NCI-H146 treated with DMSO at 0.1 percent for 48 hours (cell line): ENCODE measurements at regions not wholly inside any gene's neighbourhood (a gene's known extent, or its start where the extent isn't known, plus 50 kb on each side); places are given as distances from the start of the nearest gene placed in this dataset.
"Not testable (repeated sequence)": the region's sequence is repeated elsewhere in the genome, so short reads cannot be mapped to it uniquely, and the experiment has no call there.

ENCODE experiments used
- DNase-seq: peaks from one replicate; lab custom pipeline; 2025; ENCODE audit not compliant: unreplicated experiment; lab: John Stamatoyannopoulos, UW

GRCh38 chr12:88855301-88855700 is 275.0 kb upstream of the KITLG start:
- no peak for DNase-seq

- DNase-seq, result no peak
Measured at GRCh38 chr12:88854260-88854659, 274.0 kb upstream of the KITLG start.

DNA sequence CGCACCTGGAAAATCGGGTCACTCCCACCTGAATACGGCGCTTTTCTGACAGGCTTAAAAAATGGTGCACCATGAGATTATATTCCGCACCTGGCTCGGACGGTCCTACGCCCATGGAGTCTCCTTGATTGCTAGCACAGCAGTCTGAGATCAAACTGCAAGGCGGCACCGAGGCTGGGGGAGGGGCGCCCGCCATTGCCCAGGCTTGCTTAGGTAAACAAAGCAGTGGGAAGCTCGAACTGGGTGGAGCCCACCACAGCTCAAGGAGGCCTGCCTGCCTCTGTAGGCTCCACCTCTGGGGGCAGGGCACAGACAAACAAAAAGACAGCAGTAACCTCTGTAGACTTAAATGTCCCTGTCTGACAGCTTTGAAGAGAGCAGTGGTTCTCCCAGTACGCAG is 267.0 kb upstream of the KITLG start:
- not testable (repeated sequence) for DNase-seq

GRCh38 chr12:88844426-88844825 is 264.2 kb upstream of the KITLG start:
- DNase-seq, result no peak

DNA sequence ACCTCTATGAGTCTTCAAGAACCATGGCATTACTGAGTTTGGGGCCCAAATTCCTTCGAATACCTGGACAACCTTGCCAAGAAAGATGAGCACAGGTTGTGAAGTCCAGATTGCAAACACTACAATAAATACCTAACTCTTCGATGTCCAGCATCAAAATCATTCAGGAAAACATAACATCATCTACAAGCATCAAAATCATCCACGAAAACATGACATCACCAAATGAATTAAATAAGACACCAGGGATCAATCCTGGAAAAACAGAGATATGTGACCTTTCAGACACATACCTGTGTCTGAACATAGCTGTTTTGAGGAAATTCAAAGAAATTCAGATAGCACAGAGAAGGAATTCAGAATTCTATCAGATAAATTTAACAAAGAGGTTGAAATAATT is 262.0 kb upstream of the KITLG start:
- DNase-seq, result no peak

DNA sequence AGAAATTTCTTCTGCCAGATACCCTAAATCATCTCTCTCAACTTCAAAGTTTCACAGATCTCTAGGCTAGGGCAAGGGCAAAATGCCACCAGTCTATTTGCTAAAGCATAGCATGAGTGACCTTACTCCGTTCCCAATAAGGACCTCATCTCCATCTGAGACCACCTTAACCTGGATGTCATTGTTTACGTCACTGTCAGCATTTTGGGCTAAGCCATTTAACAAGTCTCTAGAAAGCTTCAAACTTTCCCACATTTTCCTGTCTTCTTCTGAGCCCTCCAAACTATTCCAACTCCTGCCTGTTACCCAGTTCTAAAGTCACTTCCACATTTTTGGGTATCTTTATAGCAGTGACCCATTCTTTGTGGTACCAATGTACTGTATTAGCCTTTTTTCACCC is 259.2 kb upstream of the KITLG start:
- no peak for DNase-seq

- DNase-seq, result no peak
Measured at GRCh38 chr12:88836156-88836555, 255.9 kb upstream of the KITLG start.

DNA sequence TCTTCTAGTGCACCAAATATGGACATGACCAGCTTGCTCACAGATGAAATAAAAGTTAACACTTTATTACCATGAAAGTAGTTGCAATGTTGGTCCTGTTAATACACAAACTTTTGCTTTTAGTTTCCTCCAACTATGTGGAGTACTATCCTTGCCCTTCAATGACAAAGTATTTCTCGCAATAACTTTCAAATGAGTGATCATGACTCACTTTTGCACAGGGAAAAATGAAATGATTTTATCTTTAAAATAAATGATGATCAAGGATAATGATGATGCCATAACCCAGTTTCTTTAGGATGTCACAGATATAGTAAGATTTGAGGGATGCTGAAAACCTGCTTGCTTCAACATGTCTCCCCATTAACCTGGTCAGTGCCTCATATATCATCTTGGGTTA is 254.0 kb upstream of the KITLG start:
- no peak for DNase-seq

DNA sequence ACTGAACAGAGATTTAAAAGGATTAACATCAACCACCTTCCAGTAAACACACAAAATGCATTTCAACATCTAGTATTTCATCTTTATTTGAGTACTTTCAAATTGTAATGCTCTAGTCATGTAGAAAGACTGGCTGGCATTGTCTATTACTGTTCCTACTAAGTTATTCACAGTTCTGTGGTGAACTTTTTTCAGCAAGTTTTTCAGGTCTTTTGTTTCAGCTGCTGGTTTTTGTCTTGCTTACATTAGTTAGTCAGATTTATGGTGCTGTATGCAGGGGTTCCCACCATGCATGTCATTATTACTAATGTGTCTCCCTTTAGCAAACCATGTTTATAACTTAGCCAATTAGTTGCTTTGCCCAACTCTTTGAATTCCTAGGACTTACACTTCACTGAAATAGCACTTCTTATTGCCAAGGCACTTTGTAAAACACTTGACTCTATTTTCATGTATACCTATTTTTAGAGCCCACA is 253.4 kb upstream of the KITLG start:
- DNase-seq, result no peak

GRCh38 chr12:88828537-88828936 is 248.3 kb upstream of the KITLG start:
- DNase-seq, result not testable (repeated sequence)

GRCh38 chr12:88820012-88820411 is 239.7 kb upstream of the KITLG start:
- no peak for DNase-seq

GRCh38 chr12:88816201-88816600 is 235.9 kb upstream of the KITLG start:
- DNase-seq, result no peak

DNA sequence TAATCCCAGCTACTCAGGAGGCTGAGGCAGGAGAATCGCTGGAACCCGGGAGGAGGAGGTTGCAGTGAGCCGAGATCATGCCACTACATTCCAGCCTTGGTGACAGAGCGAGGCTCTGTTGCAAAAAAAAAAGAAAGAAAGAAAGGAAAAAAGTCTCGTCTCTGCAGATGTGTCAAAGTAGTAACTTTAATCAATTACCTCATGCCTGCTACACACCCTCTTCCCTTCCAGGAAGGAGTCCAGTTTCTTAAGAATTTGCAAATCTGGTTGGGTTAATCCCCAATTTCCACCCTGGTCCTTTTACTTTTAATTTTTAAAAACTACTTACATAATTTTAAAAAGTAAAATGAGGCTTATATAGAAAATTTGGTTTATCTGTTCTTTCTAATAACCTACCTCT is 234.5 kb upstream of the KITLG start:
- no peak for DNase-seq

DNA sequence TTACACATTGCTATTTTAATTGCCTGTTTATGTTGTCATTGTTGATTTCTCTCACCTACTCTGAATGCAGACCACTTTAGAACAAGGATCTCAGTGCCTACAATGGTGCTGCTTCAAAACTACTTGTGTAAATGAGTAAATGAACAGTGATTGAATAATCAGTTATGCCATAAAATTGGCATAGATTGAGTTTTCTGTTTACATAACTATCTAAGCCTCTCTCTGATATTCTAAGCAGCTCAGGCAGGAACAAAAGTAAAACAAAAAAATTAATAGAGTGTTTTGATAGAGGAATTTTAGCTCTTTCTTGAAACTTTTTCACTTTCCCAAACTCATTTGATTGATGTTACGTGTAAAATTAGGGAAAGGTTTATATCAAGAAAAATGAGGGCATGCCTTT is 232.3 kb upstream of the KITLG start:
- no peak for DNase-seq

DNA sequence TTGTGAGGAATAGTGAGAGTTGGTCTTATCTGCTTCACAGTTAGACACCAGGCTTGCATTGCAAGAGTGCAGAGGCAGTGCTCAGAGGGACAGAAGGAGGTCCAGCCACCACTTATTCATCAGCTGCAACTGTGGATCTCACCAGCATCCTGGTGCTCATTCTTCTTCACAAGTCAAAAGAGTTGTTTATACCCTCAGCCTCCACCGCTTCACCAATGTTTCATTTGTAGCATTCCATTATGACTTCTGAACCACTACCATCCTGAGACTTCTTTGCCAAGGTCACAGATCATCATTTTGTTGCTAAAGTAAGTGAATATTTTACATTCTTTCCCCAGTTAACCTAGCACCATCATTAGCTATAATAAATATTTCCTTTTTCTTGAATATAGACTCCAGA is 230.5 kb upstream of the KITLG start:
- no peak for DNase-seq

GRCh38 chr12:88809841-88810240 is 229.6 kb upstream of the KITLG start:
- DNase-seq, result not testable (repeated sequence)

- DNase-seq, result no peak
Measured at GRCh38 chr12:88805692-88806091, 225.4 kb upstream of the KITLG start.

GRCh38 chr12:88805286-88805685 is 225.0 kb upstream of the KITLG start:
- no peak for DNase-seq

DNA sequence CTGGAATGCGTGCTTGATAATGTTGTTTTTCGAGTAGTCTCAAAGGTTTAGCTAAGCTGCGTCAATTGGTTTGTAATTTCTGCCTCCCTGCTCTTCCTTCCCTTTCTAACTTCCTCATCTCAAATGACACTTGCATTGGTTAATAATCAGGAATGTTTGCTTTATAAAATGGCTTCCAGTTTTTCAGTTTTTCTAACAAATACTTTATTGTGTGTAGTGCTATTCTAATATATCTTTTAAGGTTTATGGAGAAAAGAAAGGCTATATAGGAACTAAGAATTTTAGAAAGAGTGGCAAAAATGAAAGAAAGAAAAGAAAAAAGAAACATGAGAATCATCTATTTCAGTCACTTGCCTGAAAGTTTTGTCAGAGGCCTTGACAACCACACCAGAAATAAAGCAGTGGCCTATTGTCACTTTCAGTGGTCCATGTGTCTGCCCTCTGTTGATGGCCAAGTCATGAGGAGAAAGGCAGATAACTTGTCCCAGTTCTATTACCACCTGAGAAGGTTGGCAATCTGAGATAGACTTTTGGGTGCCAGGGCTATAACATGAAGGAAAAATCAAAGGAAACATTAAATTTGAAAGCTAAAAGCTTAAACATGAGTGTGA is 221.9 kb upstream of the KITLG start:
- no peak for DNase-seq

DNA sequence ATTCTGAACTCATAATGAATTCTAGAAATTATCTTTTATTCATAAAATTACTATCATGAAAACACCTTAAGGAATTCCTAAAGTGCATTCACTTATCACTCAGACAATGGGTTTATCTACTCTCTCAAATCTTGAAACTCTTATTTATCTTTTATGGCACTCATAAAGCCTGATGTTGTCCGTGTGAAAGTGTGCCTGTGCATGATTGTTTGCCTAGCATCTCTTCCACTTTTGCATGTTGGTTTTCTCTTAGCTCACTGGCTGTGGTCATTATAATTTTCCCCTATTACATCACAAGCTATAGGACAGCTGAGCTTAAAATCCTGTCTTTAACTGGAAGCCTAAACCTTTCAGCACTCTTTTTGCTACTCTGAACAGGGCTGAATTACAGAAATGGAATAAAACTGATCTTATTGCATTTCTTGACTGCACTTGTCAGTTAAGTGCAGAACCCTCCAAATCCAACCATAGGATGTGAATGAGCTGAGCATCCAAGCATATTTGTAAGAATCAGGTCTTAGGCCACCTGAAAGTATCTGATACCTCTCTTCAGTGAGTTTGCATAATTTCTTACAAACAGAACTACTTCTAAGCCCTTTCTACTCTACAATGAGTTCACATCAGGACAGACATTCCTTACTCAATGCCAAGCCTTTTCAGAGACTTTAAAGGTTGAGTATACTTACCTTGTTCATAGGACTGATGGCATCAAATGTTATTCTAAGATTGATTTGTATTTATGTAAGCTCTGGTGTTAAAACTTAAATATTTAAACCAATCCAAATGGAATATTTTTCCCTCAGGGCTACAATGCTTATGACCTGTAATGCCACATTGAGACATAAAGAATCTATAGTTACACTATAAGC is 221.2 kb upstream of the KITLG start:
- no peak for DNase-seq

DNA sequence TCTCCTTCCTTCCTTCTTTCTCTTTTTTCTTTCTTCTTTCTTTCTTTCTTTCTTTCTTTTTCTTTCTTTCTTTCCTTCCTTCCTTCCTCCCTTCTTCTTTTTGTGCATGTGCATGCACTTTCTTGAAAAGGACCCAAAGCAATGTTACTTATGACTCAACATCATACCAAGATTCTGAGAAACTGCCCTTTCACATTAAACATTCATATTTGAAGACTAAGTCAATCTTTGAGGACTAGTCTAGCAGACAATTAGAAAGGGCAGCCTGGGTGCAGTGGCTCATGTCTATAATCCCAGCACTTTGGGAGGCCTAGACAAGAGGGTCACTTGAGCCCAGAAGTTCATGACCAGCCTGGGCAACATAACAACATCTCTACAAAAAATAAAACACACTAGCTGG is 212.8 kb upstream of the KITLG start:
- no peak for DNase-seq

DNA sequence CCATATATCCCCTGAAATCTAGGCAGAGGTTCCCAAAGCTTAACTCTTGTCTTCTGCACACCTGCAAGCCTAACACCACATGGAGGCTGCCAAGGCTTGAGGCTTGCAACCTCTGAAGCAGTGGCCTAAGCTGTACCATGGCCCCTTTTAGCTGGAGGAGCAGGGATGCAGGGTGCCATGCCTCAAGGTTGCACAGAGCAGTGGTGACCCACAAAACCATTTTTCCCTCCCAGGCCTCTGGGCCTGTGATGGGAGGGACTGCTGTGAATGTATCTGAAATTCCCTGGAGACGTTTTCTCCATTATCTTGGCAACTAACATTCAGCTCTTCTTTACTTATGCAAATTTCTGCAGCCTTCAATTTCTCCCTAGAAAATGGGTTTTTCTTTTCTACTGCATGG is 210.0 kb upstream of the KITLG start:
- no peak for DNase-seq

GRCh38 chr12:88784166-88784565 is 203.9 kb upstream of the KITLG start:
- no peak for DNase-seq
